Right lobe of liver (tissue), 6 donors: ENCODE measurements at regions not wholly inside any gene's neighbourhood (a gene's known extent, or its start where the extent isn't known, plus 50 kb on each side); places are given as distances from the start of the nearest gene placed in this dataset.
A peak's percentile ranks its signal among the peaks of the same experiment; 100 is the strongest.

Source experiments
- ATAC-seq, 4 donors: fragments of 200-7000 bp; cut with Tn5 transposase; one replicate each; pipeline ENCODE4 v1.9.1; 2020; ENCODE audit warnings: mild to moderate bottlenecking in 4 of 4, moderate library complexity in 4 of 4
- DNase-seq, 3 donors: peaks; one replicate each; pipeline ENCODE4 v3.0.0-alpha.2; 2020
- H3K27ac ChIP-seq, 3 donors: fragments of 200-600 bp; one replicate each; pipeline ENCODE4 v1.8.0; 2022
- H3K27me3 ChIP-seq, 2 donors: fragments of 200-600 bp; one replicate each; pipeline ENCODE4 v1.8.0; 2022
- H3K36me3 ChIP-seq, 4 donors: fragments of 200-600 bp; sonication (generic) in 1 of 4; one replicate each; pipeline versions ENCODE4 v1.5.1 to v1.8.0; 2017 to 2022; ENCODE audit warnings: control low read depth in 1 of 4
- H3K4me1 ChIP-seq, 4 donors: fragments of 200-600 bp; sonication (generic) in 1 of 4; one replicate each; pipeline versions ENCODE4 v1.5.1 to v1.8.0; 2017 to 2022; ENCODE audit warnings: control low read depth in 1 of 4
- H3K4me3 ChIP-seq, 3 donors: fragments of 200-600 bp; one replicate each; pipeline ENCODE4 v1.8.0; 2022
- H3K9me3 ChIP-seq, 4 donors: fragments of 200-600 bp; sonication (generic) in 1 of 4; one replicate each; pipeline versions ENCODE4 v1.5.1 to v1.8.0; 2017 to 2022; ENCODE audit warnings: control low read depth in 1 of 4
- POLR2A ChIP-seq: fragments of 450-650 bp; IDR thresholded peaks from one replicate; pipeline ENCODE4 v1.6.1; 2017; ENCODE audit warnings: antibody characterized with exemption, mild to moderate bottlenecking
- WGBS: methylation state at CpG from one replicate; pipeline ENCODE4 v1.1.6; 2018; ENCODE audit warnings: low coverage, low lambda C conversion rate; ENCODE audit not compliant: insufficient coverage; ENCODE audit errors: missing lambda C conversion rate; 5-methylcytosine and 5-hydroxymethylcytosine counted together
- intact Hi-C, 2 donors: fragments of 100-400 bp; cut with DNase I; formaldehyde crosslinking; loops; one replicate each; pipeline versions ENCODE4 v1.11.2 to v1.14.1; 2022
- TF ChIP-seq, protein P1 (sequence below), 4 donors: fragments of 200-600 bp in 3 of 4; fragments of 450-650 bp in 1 of 4; IDR thresholded peaks; one replicate each; pipeline versions ENCODE4 v1.5.1 to v1.8.0; 2016 to 2022; ENCODE audit warnings: antibody characterized with exemption in 4 of 4, mild to moderate bottlenecking in 2 of 4
- donor health status: DM: no; HTN: yes; CAD: no.
- donor health status: DM: no; HTN: no; CAD: no.
- donor health status: DM: no; HTN: no; CAD: no.
- donor health status: DM: no; HTN: yes; CAD: no.
- donor health status: DM: no; HTN: yes; CAD: no.

DNA sequence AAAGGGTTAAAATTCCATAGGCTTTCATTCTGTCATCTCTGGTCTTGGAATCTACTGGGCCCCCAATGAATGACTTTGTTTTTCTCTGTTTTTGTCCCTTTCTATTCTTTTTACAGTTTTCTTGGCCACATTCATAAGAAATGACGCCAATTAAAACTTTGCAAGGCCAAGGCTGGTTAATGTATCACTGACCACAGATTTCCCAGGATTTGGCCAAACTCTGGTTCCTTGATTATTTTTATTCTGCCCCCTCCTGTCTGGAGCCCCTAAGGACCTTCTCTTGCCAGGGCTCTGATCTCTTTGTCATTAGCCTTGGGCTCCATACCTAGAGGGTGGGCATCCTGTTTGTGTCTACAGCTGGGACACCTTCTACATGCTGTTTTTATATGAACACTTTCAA is 388.9 kb upstream of the PAPPA start:
- ATAC-seq (peak; percentile 33 to 84 (median 74)), DNase-seq (no peak)
- Histone ChIP-seq H3K27me3 (no peaks in the 10 kb centered on the region), H3K27ac (peak overlapping the region in 2 of 3 donors; percentile 55 to 81), H3K4me1 (peaks cover 0 to 15% (median 7%) of the 10 kb centered on the region in 4 donors), H3K36me3 (no peaks in the 10 kb centered on the region), H3K9me3 (no peaks in the 10 kb centered on the region), H3K4me3 (no peak overlapping the region)
- WGBS: 17% methylated on average over 1 of the region's 1 CpG
- intact Hi-C loops: no loop called here
- TF ChIP-seq, protein P1, sequence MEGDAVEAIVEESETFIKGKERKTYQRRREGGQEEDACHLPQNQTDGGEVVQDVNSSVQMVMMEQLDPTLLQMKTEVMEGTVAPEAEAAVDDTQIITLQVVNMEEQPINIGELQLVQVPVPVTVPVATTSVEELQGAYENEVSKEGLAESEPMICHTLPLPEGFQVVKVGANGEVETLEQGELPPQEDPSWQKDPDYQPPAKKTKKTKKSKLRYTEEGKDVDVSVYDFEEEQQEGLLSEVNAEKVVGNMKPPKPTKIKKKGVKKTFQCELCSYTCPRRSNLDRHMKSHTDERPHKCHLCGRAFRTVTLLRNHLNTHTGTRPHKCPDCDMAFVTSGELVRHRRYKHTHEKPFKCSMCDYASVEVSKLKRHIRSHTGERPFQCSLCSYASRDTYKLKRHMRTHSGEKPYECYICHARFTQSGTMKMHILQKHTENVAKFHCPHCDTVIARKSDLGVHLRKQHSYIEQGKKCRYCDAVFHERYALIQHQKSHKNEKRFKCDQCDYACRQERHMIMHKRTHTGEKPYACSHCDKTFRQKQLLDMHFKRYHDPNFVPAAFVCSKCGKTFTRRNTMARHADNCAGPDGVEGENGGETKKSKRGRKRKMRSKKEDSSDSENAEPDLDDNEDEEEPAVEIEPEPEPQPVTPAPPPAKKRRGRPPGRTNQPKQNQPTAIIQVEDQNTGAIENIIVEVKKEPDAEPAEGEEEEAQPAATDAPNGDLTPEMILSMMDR (IDR thresholded peaks at IDR 0.05): no peak
- TF ChIP-seq POLR2A: no peak

DNA sequence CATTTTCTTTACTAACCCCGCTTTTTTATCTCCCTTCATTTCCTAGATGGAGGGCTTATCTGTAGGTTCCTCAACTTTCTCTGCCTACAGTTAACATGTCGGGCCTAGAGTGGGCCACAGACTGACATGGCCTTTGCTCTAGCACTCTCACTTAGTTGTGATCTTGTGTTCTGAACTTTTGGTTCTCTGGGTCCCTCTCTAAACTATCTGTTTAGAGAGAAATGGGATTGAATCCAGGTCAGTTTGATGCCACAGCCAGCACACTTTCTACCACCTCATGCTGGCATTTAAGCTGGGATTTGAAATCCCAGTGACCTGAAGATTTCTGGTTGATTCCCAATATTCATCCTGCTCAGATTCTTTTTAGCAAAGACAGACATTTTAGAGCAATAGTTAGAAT is 388.5 kb upstream of the PAPPA start:
- Histone ChIP-seq H3K4me3 (no peak overlapping the region), H3K27me3 (no peaks in the 10 kb centered on the region), H3K36me3 (no peaks in the 10 kb centered on the region), H3K27ac (peak overlapping the region in 2 of 3 donors; percentile 55 to 81), H3K9me3 (no peaks in the 10 kb centered on the region), H3K4me1 (peaks cover 0 to 15% (median 7%) of the 10 kb centered on the region in 4 donors)
- peak in 1 of 3 donors; percentile 58 for DNase-seq
- WGBS: 19% methylated on average over 2 of the region's 2 CpGs
- ATAC-seq: peak; percentile 45 to 95 (median 88)
- TF ChIP-seq, protein P1 (IDR thresholded peaks at IDR 0.05): no peak
- TF ChIP-seq POLR2A: no peak
- intact Hi-C loops: no loop called here

DNA sequence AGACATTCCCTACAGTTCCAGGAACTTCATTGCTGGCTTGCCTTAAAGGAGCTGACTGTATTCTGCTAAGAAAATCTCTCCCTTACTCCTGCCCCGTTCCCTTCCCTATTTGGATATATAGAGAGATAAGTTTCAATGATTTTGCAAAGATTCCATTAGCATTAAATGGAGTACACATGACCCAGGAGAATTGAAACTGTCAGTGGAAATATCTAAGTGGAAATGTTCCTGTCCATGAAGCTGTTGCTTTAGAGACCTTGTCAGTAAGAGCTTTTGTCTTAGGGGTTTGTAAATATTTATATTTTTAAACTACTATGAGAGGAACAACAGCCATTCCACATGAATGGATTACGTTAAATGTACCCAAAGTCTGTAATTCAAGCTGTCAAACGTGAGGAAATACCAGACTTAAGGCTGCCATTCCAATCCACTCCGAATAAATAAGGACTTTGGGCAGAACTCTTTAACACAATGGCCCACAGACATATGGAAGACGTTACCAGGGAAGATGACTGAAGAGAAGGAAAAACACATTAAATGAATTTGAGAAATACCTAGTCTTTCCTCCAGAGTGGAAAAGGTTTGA is 387.1 kb upstream of the PAPPA start:
- H3K9me3 ChIP-seq: no peaks in the 10 kb centered on the region
- no peaks in the 10 kb centered on the region for H3K36me3 ChIP-seq
- H3K27me3 ChIP-seq: no peaks in the 10 kb centered on the region
- intact Hi-C loops: no loop called here
- ATAC-seq (no peak), DNase-seq (no peak)
- no peak for TF ChIP-seq POLR2A
- TF ChIP-seq, protein P1 (IDR thresholded peaks at IDR 0.05): no peak
- no peak overlapping the region for H3K27ac ChIP-seq
- H3K4me1 ChIP-seq: peaks cover 0 to 15% (median 7%) of the 10 kb centered on the region in 4 donors
- H3K4me3 ChIP-seq: no peak overlapping the region
- WGBS: 65% methylated on average over 5 of the region's 5 CpGs

DNA sequence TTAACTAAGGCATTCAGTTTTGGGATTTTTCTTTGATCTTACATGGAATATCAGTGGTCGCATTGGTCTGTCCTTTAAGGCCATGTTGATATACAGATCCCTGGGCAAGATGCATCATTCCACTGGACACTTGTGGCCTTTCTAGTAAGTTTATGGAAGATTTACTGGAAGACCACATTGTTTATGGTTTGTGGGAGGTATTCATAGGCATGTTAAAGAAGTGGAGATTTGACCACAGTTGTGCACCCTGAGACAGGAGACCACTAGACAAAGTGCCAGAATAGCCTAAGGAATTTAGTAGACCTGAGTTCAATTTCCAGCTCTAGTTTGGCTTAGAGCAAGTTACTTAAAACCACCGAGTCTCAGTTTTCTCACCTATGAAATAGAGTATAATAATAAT is 383.1 kb upstream of the PAPPA start:
- ATAC-seq (no peak), DNase-seq (no peak)
- H3K36me3 ChIP-seq: no peaks in the 10 kb centered on the region
- H3K4me1 ChIP-seq: peaks cover 0 to 4% (median under 1%) of the 10 kb centered on the region in 4 donors
- WGBS: 81% methylated on average over 2 of the region's 2 CpGs
- H3K27me3 ChIP-seq: no peaks in the 10 kb centered on the region
- TF ChIP-seq POLR2A: no peak
- TF ChIP-seq, protein P1 (IDR thresholded peaks at IDR 0.05): no peak
- no peaks in the 10 kb centered on the region for H3K9me3 ChIP-seq
- H3K4me3 ChIP-seq: no peak overlapping the region
- intact Hi-C loops: no loop called here
- H3K27ac ChIP-seq: no peak overlapping the region
